SK-N-SH (cell line): ENCODE measurements at regions not wholly inside any gene's neighbourhood (a gene's known extent, or its start where the extent isn't known, plus 50 kb on each side); places are given as distances from the start of the nearest gene placed in this dataset.
A peak's percentile ranks its signal among the peaks of the same experiment; 100 is the strongest.
"Not testable (repeated sequence)": the region's sequence is repeated elsewhere in the genome, so short reads cannot be mapped to it uniquely, and the experiment has no call there.

ENCODE experiments used
- CTCF ChIA-PET: fragments of 300-600, 350-600 bp; formaldehyde crosslinking; extraction: SDS; loops from one replicate; lab custom pipeline; 2021; lab: Yijun Ruan, JAX
- POLR2A ChIA-PET: fragments of 350-600 bp; sonication (Branson Sonifier 250); formaldehyde crosslinking; extraction: SDS; loops from one replicate; lab custom pipeline; 2020; ENCODE audit warnings: antibody characterized with exemption, inconsistent platforms; lab: Yijun Ruan, JAX
- DNase-seq: peaks from one replicate; pipeline ENCODE4 v3.0.0; 2012
- H2AFZ ChIP-seq: fragments of 200-600 bp; sonication (generic); 2 replicates; pipeline ENCODE4 v1.8.1; 2016; ENCODE audit warnings: antibody characterized with exemption, mild to moderate bottlenecking, low read depth
- H3F3A ChIP-seq: fragments of 200-600 bp; sonication (generic); replicated peaks from 2 replicates; pipeline ENCODE3; 2016; ENCODE audit warnings: antibody characterized with exemption, mild to moderate bottlenecking; ENCODE audit not compliant: insufficient read depth
- H3K27ac ChIP-seq, 2 experiments: fragments of 200-500 bp in 1 of 2; fragments of 200-600 bp in 1 of 2; sonication (Bioruptor generic) in 1 of 2; sonication (generic), shearing (Covaris generic) in 1 of 2; 2 replicates each; pipeline versions ENCODE4 v1.5.1 to v1.6.1; 2014 to 2016; ENCODE audit warnings: low read depth in 2 of 2, inconsistent platforms in 1 of 2, low read length in 1 of 2, mild to moderate bottlenecking in 1 of 2, mixed read lengths in 1 of 2
- H3K27me3 ChIP-seq: fragments of 200-600 bp; sonication (generic), shearing (Covaris generic); 2 replicates; pipeline ENCODE4 v1.6.1; 2016; ENCODE audit warnings: mixed run types; ENCODE audit not compliant: insufficient read depth
- H3K36me3 ChIP-seq, 2 experiments: fragments of 200-500 bp in 1 of 2; fragments of 200-600 bp in 1 of 2; sonication (Bioruptor generic) in 1 of 2; sonication (generic) in 1 of 2; replicated peaks in 1 of 2; 2 replicates each; pipeline versions ENCODE3 to v1.5.1; 2014 to 2016; ENCODE audit warnings: low read length in 1 of 2, mild to moderate bottlenecking in 1 of 2; ENCODE audit not compliant: insufficient read depth in 2 of 2, control insufficient read depth in 1 of 2
- H3K4me1 ChIP-seq, 2 experiments: fragments of 200-500 bp in 1 of 2; fragments of 200-600 bp in 1 of 2; sonication (Bioruptor generic) in 1 of 2; sonication (generic), shearing (Covaris generic) in 1 of 2; 2 replicates each; pipeline versions ENCODE4 v1.5.1 to v1.6.1; 2014 to 2016; ENCODE audit warnings: low read depth in 1 of 2, low read length in 1 of 2, mixed run types in 1 of 2; ENCODE audit not compliant: insufficient read depth in 2 of 2, control insufficient read depth in 1 of 2
- H3K4me2 ChIP-seq: fragments of 200-600 bp; sonication (generic), shearing (Covaris generic); 2 replicates; pipeline ENCODE4 v1.6.1; 2017; ENCODE audit warnings: mixed run types
- H3K4me3 ChIP-seq, 2 experiments: fragments of 200-500 bp in 1 of 2; fragments of 200-600 bp in 1 of 2; sonication (Bioruptor generic) in 1 of 2; sonication (generic), shearing (Covaris generic) in 1 of 2; 2 replicates each; pipeline versions ENCODE4 v1.5.1 to v1.8.1; 2014 to 2016; ENCODE audit warnings: low read depth in 2 of 2, inconsistent platforms in 1 of 2, low read length in 1 of 2, mild to moderate bottlenecking in 1 of 2, mixed read lengths in 1 of 2, moderate library complexity in 1 of 2
- H3K79me2 ChIP-seq: fragments of 200-600 bp; sonication (generic); 2 replicates; pipeline ENCODE4 v1.8.1; 2017; ENCODE audit warnings: mild to moderate bottlenecking; ENCODE audit not compliant: insufficient read depth
- H3K9ac ChIP-seq: fragments of 200-600 bp; sonication (generic); 2 replicates; pipeline ENCODE4 v1.6.1; 2017; ENCODE audit warnings: mixed run types
- H3K9me2 ChIP-seq: fragments of 200-600 bp; sonication (generic); 2 replicates; pipeline ENCODE4 v1.6.1; 2017; ENCODE audit warnings: mixed run types
- H3K9me3 ChIP-seq: fragments of 200-600 bp; sonication (generic); 2 replicates; pipeline ENCODE4 v1.6.1; 2017; ENCODE audit warnings: mixed run types, mild to moderate bottlenecking, moderate library complexity
- H4K20me1 ChIP-seq: fragments of 200-600 bp; sonication (generic); 2 replicates; pipeline ENCODE4 v1.6.1; 2017; ENCODE audit warnings: mild to moderate bottlenecking, mixed run types; ENCODE audit not compliant: insufficient read depth
- FOSL2 ChIP-seq: IDR thresholded peaks from 2 replicates; pipeline ENCODE4 v1.4.0; 2012; ENCODE audit warnings: low read depth, mild to moderate bottlenecking, moderate library complexity, borderline replicate concordance
- GABPA ChIP-seq: IDR thresholded peaks from 2 replicates; pipeline ENCODE4 v1.4.0; 2012; ENCODE audit warnings: low read depth, mild to moderate bottlenecking
- RXRA ChIP-seq: IDR thresholded peaks from 2 replicates; pipeline ENCODE4 v1.4.0; 2012; ENCODE audit warnings: low read depth, mild to moderate bottlenecking, borderline replicate concordance
- TCF12 ChIP-seq: IDR thresholded peaks from 2 replicates; pipeline ENCODE4 v1.4.0; 2012
- WGBS: methylation state at CpG from one replicate; pipeline ENCODE4 v1.1.6; 2017; ENCODE audit warnings: low lambda C conversion rate; 5-methylcytosine and 5-hydroxymethylcytosine counted together
- TF ChIP-seq, protein P1 (sequence below): IDR thresholded peaks from 2 replicates; pipeline ENCODE4; 2012
- TF ChIP-seq, protein P2 (sequence below): fragments of 200-600 bp; sonication (generic); IDR thresholded peaks from 2 replicates; pipeline ENCODE4 v1.6.1; 2017; ENCODE audit warnings: antibody characterized with exemption, mild to moderate bottlenecking, moderate library complexity

DNA sequence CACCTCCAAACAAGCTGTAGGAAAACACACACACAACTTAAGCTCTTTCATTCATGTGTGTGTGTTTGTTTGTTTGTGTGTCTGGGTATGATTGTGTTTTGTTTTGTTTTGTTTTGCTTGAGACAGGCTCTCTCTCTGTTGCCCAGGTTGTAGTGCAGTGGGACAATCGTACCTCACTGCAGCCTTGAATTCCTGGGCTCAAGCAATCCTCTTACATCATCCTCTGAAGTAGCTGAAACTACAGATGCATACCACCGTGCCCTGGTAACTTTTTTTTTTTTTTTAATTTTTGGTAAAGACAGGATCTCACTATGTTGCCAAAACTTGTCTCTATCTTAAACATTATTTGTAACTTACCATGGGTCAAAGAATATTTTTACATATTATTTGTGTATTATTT is 431.7 kb downstream of the SLITRK1 start:
- Histone ChIP-seq H3K27ac (no peak overlapping the region), H3K79me2 (no peaks in the 10 kb centered on the region), H3K36me3 (no peaks in the 10 kb centered on the region), H3K9ac (no peak overlapping the region), H3K4me2 (no peak overlapping the region), H3K27me3 (no peaks in the 10 kb centered on the region), H4K20me1 (no peaks in the 10 kb centered on the region), H3F3A (no peaks in the 10 kb centered on the region), H3K9me2 (no peaks in the 10 kb centered on the region), H3K9me3 (no peaks in the 10 kb centered on the region), H3K4me1 (no peaks in the 10 kb centered on the region), H3K4me3 (no peak overlapping the region), H2AFZ (no peak overlapping the region)
- 0% methylated on average over 2 of the region's 2 CpGs for WGBS
- POLR2A ChIA-PET: no interaction called here
- TF ChIP-seq, protein P1, sequence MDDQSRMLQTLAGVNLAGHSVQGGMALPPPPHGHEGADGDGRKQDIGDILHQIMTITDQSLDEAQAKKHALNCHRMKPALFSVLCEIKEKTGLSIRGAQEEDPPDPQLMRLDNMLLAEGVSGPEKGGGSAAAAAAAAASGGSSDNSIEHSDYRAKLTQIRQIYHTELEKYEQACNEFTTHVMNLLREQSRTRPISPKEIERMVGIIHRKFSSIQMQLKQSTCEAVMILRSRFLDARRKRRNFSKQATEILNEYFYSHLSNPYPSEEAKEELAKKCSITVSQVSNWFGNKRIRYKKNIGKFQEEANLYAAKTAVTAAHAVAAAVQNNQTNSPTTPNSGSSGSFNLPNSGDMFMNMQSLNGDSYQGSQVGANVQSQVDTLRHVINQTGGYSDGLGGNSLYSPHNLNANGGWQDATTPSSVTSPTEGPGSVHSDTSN: no peak
- CTCF ChIA-PET: interaction anchor here (0.6 kb wide), 1 partner anchor 324 kb away, joined by 3 read pairs; no protein-coding TSS in a partner anchor
- DNase-seq: no peak

DNA sequence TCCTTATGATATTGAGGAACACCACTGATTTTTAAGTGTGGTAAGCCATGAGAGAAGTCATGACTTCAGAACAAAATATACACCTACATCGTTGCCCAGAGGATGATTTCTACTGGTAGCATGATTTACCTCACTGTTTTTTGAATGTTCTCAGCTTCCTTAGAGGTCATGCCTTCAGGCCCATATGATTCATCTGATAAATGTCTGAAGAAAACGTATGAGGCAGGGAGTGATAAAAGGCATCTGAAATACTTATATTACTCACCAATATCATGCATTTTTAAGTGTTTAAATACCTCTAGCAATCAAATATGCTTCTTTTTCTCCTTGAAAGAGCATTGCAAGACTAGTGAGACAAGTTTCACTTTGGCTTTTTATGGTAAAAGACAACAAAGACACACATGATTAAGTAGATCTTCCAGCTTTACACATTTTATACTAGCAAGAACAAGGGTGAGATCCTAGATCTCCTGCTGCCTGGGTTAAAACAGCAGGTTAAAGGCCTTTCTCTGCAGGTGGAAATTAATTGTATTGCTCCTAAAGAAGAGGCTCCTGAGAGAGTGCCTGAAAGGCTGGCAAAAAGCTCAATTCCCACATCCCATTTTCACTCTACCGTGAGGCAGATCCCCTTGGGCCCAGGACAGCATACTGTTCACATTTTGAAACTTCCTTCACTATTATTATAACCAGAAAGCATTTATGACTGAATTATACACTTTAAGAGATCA is 432.4 kb downstream of the SLITRK1 start:
- H3K79me2 ChIP-seq: no peaks in the 10 kb centered on the region
- ChIA-PET POLR2A (no interaction called here), CTCF (interaction anchor here (0.7 kb wide), 1 partner anchor 17 kb away, joined by 3 read pairs; no protein-coding TSS in a partner anchor)
- H3K9me2 ChIP-seq: no peaks in the 10 kb centered on the region
- H3K9me3 ChIP-seq: no peaks in the 10 kb centered on the region
- H3K36me3 ChIP-seq: no peaks in the 10 kb centered on the region
- H3K4me2 ChIP-seq: 0 out of 2 replicates have a peak overlapping the region, but pooled peaks have one; percentile 12
- no peak for DNase-seq
- no peaks in the 10 kb centered on the region for H3K4me1 ChIP-seq
- H3K27me3 ChIP-seq: no peaks in the 10 kb centered on the region
- H4K20me1 ChIP-seq: no peaks in the 10 kb centered on the region
- no peaks in the 10 kb centered on the region for H3F3A ChIP-seq
- 9% methylated on average over 3 of the region's 3 CpGs for WGBS
- no peak overlapping the region for H3K4me3 ChIP-seq
- H3K27ac ChIP-seq: peak overlapping the region in 1 of 2 experiments; percentile 54; a peak in 1 of 4 replicates
- no peak overlapping the region for H3K9ac ChIP-seq
- TF ChIP-seq FOSL2 (peak; percentile 43; the same call in 1 of the 2 replicates), RXRA (0 out of 2 replicates have a peak, but pooled peaks have one; percentile 8), GABPA (no peak)
- TF ChIP-seq, protein P1: peak; percentile 54; the same call in 1 of the 2 replicates
- H2AFZ ChIP-seq: no peak overlapping the region

DNA sequence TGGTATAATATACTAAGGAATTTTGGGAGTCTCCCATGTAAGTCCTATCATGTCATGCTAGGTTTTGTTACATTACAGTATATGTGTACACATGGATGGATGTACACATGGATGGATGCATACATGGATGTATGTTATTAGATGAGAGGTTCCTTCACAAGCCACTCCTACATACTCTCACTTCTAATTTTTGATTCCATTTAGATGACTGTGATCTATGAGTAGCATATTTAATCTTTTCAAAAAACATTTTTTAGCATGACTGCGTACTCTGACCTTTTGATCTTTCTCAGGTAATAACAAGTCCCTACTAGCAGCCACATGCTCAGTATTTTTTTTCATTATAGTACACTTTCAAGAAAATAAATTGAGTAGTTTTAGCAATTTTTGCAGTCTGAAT is 441.8 kb downstream of the SLITRK1 start:
- no peaks in the 10 kb centered on the region for H3K9me2 ChIP-seq
- H4K20me1 ChIP-seq: no peaks in the 10 kb centered on the region
- H3K4me3 ChIP-seq: no peak overlapping the region
- ChIA-PET CTCF (no interaction called here), POLR2A (no interaction called here)
- H2AFZ ChIP-seq: no peak overlapping the region
- no peak overlapping the region for H3K27ac ChIP-seq
- H3K9me3 ChIP-seq: no peaks in the 10 kb centered on the region
- no peaks in the 10 kb centered on the region for H3K27me3 ChIP-seq
- H3F3A ChIP-seq: no peaks in the 10 kb centered on the region
- no peaks in the 10 kb centered on the region; a peak in 1 of 4 replicates for H3K4me1 ChIP-seq
- no peak overlapping the region for H3K4me2 ChIP-seq
- DNase-seq: no peak
- no peaks in the 10 kb centered on the region for H3K79me2 ChIP-seq
- no peak overlapping the region for H3K9ac ChIP-seq
- no peak for TF ChIP-seq TCF12
- TF ChIP-seq, protein P2, sequence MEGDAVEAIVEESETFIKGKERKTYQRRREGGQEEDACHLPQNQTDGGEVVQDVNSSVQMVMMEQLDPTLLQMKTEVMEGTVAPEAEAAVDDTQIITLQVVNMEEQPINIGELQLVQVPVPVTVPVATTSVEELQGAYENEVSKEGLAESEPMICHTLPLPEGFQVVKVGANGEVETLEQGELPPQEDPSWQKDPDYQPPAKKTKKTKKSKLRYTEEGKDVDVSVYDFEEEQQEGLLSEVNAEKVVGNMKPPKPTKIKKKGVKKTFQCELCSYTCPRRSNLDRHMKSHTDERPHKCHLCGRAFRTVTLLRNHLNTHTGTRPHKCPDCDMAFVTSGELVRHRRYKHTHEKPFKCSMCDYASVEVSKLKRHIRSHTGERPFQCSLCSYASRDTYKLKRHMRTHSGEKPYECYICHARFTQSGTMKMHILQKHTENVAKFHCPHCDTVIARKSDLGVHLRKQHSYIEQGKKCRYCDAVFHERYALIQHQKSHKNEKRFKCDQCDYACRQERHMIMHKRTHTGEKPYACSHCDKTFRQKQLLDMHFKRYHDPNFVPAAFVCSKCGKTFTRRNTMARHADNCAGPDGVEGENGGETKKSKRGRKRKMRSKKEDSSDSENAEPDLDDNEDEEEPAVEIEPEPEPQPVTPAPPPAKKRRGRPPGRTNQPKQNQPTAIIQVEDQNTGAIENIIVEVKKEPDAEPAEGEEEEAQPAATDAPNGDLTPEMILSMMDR: no peak
- no peaks in the 10 kb centered on the region for H3K36me3 ChIP-seq
- 42% methylated on average over 1 of the region's 1 CpG for WGBS

DNA sequence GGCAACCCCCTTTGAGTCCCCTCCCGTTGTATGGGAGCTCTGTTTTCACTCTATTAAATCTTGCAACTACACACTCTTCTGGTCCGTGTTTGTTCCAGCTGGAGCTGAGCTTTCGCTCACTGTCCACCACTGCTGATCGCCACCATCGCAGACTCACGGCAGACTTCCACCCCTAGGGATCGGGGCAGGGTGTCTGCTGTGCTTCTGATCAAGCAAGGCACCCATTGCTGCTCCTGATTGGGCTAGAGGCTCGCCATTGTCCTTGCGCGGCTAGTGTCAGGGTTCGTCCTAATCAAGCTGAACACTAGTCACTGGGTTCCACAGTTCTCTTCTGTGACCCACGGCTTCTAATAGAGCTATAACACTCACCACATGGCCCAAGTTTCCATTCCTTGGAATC is 442.8 kb downstream of the SLITRK1 start:
- DNase-seq, CTCF ChIA-PET: not testable (repeated sequence)

More for the DNA sequence above, 442.8 kb downstream of the SLITRK1 start:
- H3K79me2 ChIP-seq, H3K27ac ChIP-seq, H3K9ac ChIP-seq, H4K20me1 ChIP-seq, H3K4me2 ChIP-seq, H2AFZ ChIP-seq, H3F3A ChIP-seq, H3K9me3 ChIP-seq, H3K4me1 ChIP-seq, POLR2A ChIA-PET, H3K36me3 ChIP-seq, H3K4me3 ChIP-seq, H3K27me3 ChIP-seq, H3K9me2 ChIP-seq: not testable (repeated sequence)
- WGBS: 39% methylated on average over 11 of the region's 12 CpGs
